IMR-90 (cell line): ENCODE measurements at regions not wholly inside any gene's neighbourhood (a gene's known extent, or its start where the extent isn't known, plus 50 kb on each side); places are given as distances from the start of the nearest gene placed in this dataset.

Experiments
- ATAC-seq: fragments of 200-7000 bp; cut with Tn5 transposase; 2 replicates; pipeline ENCODE4 v1.9.1; 2020; ENCODE audit warnings: low read depth, mild to moderate bottlenecking, moderate library complexity
- BruUV-seq: library from RNA; stranded (reverse); fragments of 400-500 nt; replicated peaks from 2 replicates; lab custom pipeline; 2021; lab: Mats Ljungman, UMichigan
- CTCF ChIA-PET: fragments of 300-600 bp; formaldehyde crosslinking; extraction: SDS; loops from one replicate; lab custom pipeline; 2021; ENCODE audit warnings: antibody characterized with exemption; lab: Yijun Ruan, JAX
- POLR2A ChIA-PET: fragments of 300-600 bp; sonication (Branson Sonifier 250); formaldehyde crosslinking; loops from one replicate; lab custom pipeline; 2022; ENCODE audit warnings: antibody characterized with exemption; ENCODE audit not compliant: unreplicated experiment; lab: Charles Lee
- DNase-seq: peaks from one replicate; pipeline ENCODE4 v3.0.0; 2013
- H2AFZ ChIP-seq: replicated peaks from 2 replicates; pipeline ENCODE3; 2013; ENCODE audit warnings: low read length, mild to moderate bottlenecking; ENCODE audit not compliant: poor library complexity
- H2AK5ac ChIP-seq: 2 replicates; pipeline ENCODE4 v1.6.1; 2013; ENCODE audit warnings: low read depth, low read length, inconsistent platforms
- H2AK9ac ChIP-seq: replicated peaks from 2 replicates; pipeline ENCODE3; 2013; ENCODE audit warnings: mild to moderate bottlenecking, low read depth, low read length, moderate library complexity; ENCODE audit not compliant: poor library complexity
- H2BK120ac ChIP-seq: 2 replicates; pipeline ENCODE4 v1.6.1; 2013; ENCODE audit warnings: low read depth, low read length, inconsistent platforms
- H2BK15ac ChIP-seq: 3 replicates; pipeline ENCODE4 v1.6.1; 2013; ENCODE audit warnings: low read depth, low read length, inconsistent platforms
- H2BK20ac ChIP-seq: 2 replicates; pipeline ENCODE4 v1.6.1; 2013; ENCODE audit warnings: low read depth, mild to moderate bottlenecking, inconsistent platforms, low read length, moderate library complexity
- H2BK5ac ChIP-seq: 2 replicates; pipeline ENCODE4 v1.6.1; 2013; ENCODE audit warnings: mild to moderate bottlenecking, low read depth, low read length, inconsistent platforms; ENCODE audit not compliant: poor library complexity, severe bottlenecking
- H3K14ac ChIP-seq: replicated peaks from 2 replicates; pipeline ENCODE4 v1.6.1; 2013; ENCODE audit warnings: low read depth, low read length, inconsistent platforms
- H3K18ac ChIP-seq: 2 replicates; pipeline ENCODE4 v1.6.1; 2013; ENCODE audit warnings: low read depth, low read length, control low read depth
- H3K23ac ChIP-seq: 2 replicates; pipeline ENCODE4 v1.6.1; 2013; ENCODE audit warnings: low read depth, low read length, inconsistent platforms
- H3K27ac ChIP-seq: 2 replicates; pipeline ENCODE4 v1.5.1; 2013; ENCODE audit warnings: mild to moderate bottlenecking, control low read depth, low read length; ENCODE audit not compliant: insufficient read depth
- H3K27me3 ChIP-seq: 2 replicates; pipeline ENCODE4 v1.6.1; 2013; ENCODE audit warnings: low read length; ENCODE audit not compliant: control insufficient read depth, insufficient read depth
- H3K36me3 ChIP-seq: 2 replicates; pipeline ENCODE4 v1.6.1; 2013; ENCODE audit warnings: low read length, mixed read lengths; ENCODE audit not compliant: control insufficient read depth, insufficient read depth
- H3K4ac ChIP-seq: 2 replicates; pipeline ENCODE4 v1.6.1; 2013; ENCODE audit warnings: low read depth, low read length, inconsistent platforms
- H3K4me1 ChIP-seq: 2 replicates; pipeline ENCODE4 v1.6.1; 2013; ENCODE audit warnings: low read length, mixed read lengths; ENCODE audit not compliant: control insufficient read depth, insufficient read depth
- H3K4me2 ChIP-seq: 2 replicates; pipeline ENCODE4 v1.6.1; 2013; ENCODE audit warnings: low read depth, mild to moderate bottlenecking, control low read depth, low read length, moderate library complexity
- H3K4me3 ChIP-seq: 2 replicates; pipeline ENCODE4 v1.5.1; 2013; ENCODE audit warnings: low read depth, mild to moderate bottlenecking, control low read depth, low read length, moderate library complexity; ENCODE audit not compliant: insufficient read depth
- H3K56ac ChIP-seq: 2 replicates; pipeline ENCODE4 v1.6.1; 2013; ENCODE audit warnings: low read length, inconsistent platforms; ENCODE audit not compliant: insufficient read depth; ENCODE audit errors: extremely low read depth
- H3K79me1 ChIP-seq, 2 experiments: 2 replicates each; pipeline ENCODE4 v1.6.1; 2013; ENCODE audit warnings: low read length in 2 of 2, inconsistent platforms in 1 of 2, low read depth in 1 of 2
- H3K9ac ChIP-seq: 2 replicates; pipeline ENCODE4 v1.6.1; 2013; ENCODE audit warnings: low read depth, low read length, control low read depth
- H3K9me1 ChIP-seq: 2 replicates; pipeline ENCODE4 v1.6.1; 2013; ENCODE audit warnings: low read length, inconsistent platforms; ENCODE audit not compliant: insufficient read depth
- H3K9me3 ChIP-seq: 2 replicates; pipeline ENCODE4 v1.6.1; 2013; ENCODE audit warnings: low read length; ENCODE audit not compliant: control insufficient read depth, insufficient read depth
- H4K20me1 ChIP-seq: 2 replicates; pipeline ENCODE4 v1.6.1; 2013; ENCODE audit warnings: low read length, inconsistent platforms; ENCODE audit not compliant: insufficient read depth
- H4K5ac ChIP-seq: 2 replicates; pipeline ENCODE4 v1.6.1; 2013; ENCODE audit warnings: mild to moderate bottlenecking, low read depth, low read length, control low read depth
- H4K8ac ChIP-seq, 2 experiments: 2 replicates each; pipeline ENCODE4 v1.6.1; 2013; ENCODE audit warnings: low read depth in 2 of 2, low read length in 2 of 2, control low read depth in 1 of 2, inconsistent platforms in 1 of 2
- H4K91ac ChIP-seq: 2 replicates; pipeline ENCODE4 v1.6.1; 2013; ENCODE audit warnings: low read depth, low read length, inconsistent platforms; ENCODE audit not compliant: insufficient read depth
- BHLHE40 ChIP-seq: fragments of 150-350 bp; IDR thresholded peaks from 2 replicates; pipeline ENCODE4 v1.6.1; 2016; ENCODE audit warnings: mild to moderate bottlenecking, low read depth, low read length
- CEBPB ChIP-seq: IDR thresholded peaks from 2 replicates; pipeline ENCODE4 v1.6.1; 2012; ENCODE audit warnings: low read depth, low read length, improper control_type of control experiment
- WGBS, 2 experiments: methylation state at CpG; one replicate each; pipeline versions ENCODE4 v1.1.5 to v1.1.7; 2013; ENCODE audit warnings: missing lambda C conversion rate in 2 of 2; ENCODE audit not compliant: insufficient read length in 1 of 2; ENCODE audit errors: extremely low coverage in 2 of 2; 5-methylcytosine and 5-hydroxymethylcytosine counted together
- dilution Hi-C: fragments of 300-500 bp; cut with HindIII; formaldehyde crosslinking; loops from one replicate; pipeline ENCODE4 v1.14.3; 2018; ENCODE audit warnings: low sequenced_read_pairs; ENCODE audit not compliant: unreplicated experiment
- in situ Hi-C: fragments of 300-500 bp; cut with MboI; formaldehyde crosslinking; loops from 3 replicates; pipeline ENCODE4 v1.14.3; 2019; ENCODE audit warnings: low sequenced_read_pairs, inconsistent platforms, mixed read lengths
- intact Hi-C: fragments of 100-400 bp; cut with micrococcal nuclease; formaldehyde crosslinking; loops from 2 replicates; pipeline ENCODE4 v1.10.0; 2022

- POLR2A ChIA-PET, result no interaction called here
- Histone ChIP-seq H3K79me1 (no peaks in the 10 kb centered on the region), H3K23ac (no peak overlapping the region), H3K18ac (no peak overlapping the region; the same call in 1 of the 2 replicates), H4K20me1 (no peaks in the 10 kb centered on the region), H3K4me2 (no peak overlapping the region), H2BK15ac (no peak overlapping the region), H2BK5ac (no peak overlapping the region), H3K4me3 (no peak overlapping the region), H2AK5ac (no peak overlapping the region), H2BK120ac (no peak overlapping the region), H2BK20ac (no peak overlapping the region), H3K14ac (no peak overlapping the region), H3K27ac (no peak overlapping the region), H2AK9ac (no peak overlapping the region), H3K27me3 (no peaks in the 10 kb centered on the region), H3K36me3 (no peaks in the 10 kb centered on the region), H3K56ac (no peak overlapping the region), H3K9me1 (peaks cover 3% of the 10 kb centered on the region), H4K91ac (no peak overlapping the region), H3K4me1 (peaks cover 6% of the 10 kb centered on the region), H3K4ac (no peak overlapping the region), H2AFZ (no peak overlapping the region), H4K8ac (no peak overlapping the region), H3K9ac (no peak overlapping the region), H3K9me3 (no peaks in the 10 kb centered on the region), H4K5ac (no peak overlapping the region)
- no TSS peak for BruUV-seq
- ATAC-seq (no peak), DNase-seq (peak; percentile 41)
- TF ChIP-seq BHLHE40 (no peak), CEBPB (peak; percentile 87)
- no CpG with 5 or more reads among the region's 5 CpGs for WGBS, 2 experiments
- dilution Hi-C loops (no loop called here), in situ Hi-C loops (no loop called here), intact Hi-C loops (loop anchor here (10.0 kb wide), 1 partner anchor 437 kb away; no protein-coding TSS in a partner anchor)
- CTCF ChIA-PET, result no interaction called here
Measured at GRCh38 chr12:115351514-115352077, 667.6 kb upstream of the TBX3 start.
